GM19372 (cell line): ENCODE measurements at regions not wholly inside any gene's neighbourhood (a gene's known extent, or its start where the extent isn't known, plus 50 kb on each side); places are given as distances from the start of the nearest gene placed in this dataset.
"Not testable (repeated sequence)": the region's sequence is repeated elsewhere in the genome, so short reads cannot be mapped to it uniquely, and the experiment has no call there.

ENCODE experiments used
- ATAC-seq: cut with Tn5 transposase; IDR thresholded peaks from one replicate; pipeline ENCODE4 v1.9.1; 2021; ENCODE audit warnings: mild to moderate bottlenecking, low read depth, moderate library complexity; ENCODE audit not compliant: unreplicated experiment

GRCh38 chr14:85063747-85064146 lies 466.2 kb upstream of the FLRT2 start:
- ATAC-seq = no peak

- ATAC-seq = no peak
Observed at GRCh38 chr14:85071447-85071846, 458.5 kb upstream of the FLRT2 start.

GRCh38 chr14:85074955-85075354 lies 455.0 kb upstream of the FLRT2 start:
- ATAC-seq = no peak

- no peak for ATAC-seq
Observed at GRCh38 chr14:85075694-85076476, 454.1 kb upstream of the FLRT2 start.

GRCh38 chr14:85077716-85078115 lies 452.2 kb upstream of the FLRT2 start:
- ATAC-seq = not testable (repeated sequence)

- no peak for ATAC-seq
Observed at GRCh38 chr14:85079842-85080730, 449.9 kb upstream of the FLRT2 start.

- ATAC-seq = no peak
Observed at GRCh38 chr14:85084344-85084743, 445.6 kb upstream of the FLRT2 start.

GRCh38 chr14:85085981-85086380 lies 444.0 kb upstream of the FLRT2 start:
- ATAC-seq = no peak

GRCh38 chr14:85087201-85087600 lies 442.7 kb upstream of the FLRT2 start:
- ATAC-seq = no peak

GRCh38 chr14:85088192-85088591 lies 441.8 kb upstream of the FLRT2 start:
- ATAC-seq = no peak

- ATAC-seq = no peak
Observed at GRCh38 chr14:85090681-85091080, 439.3 kb upstream of the FLRT2 start.

GRCh38 chr14:85093631-85094330 lies 436.2 kb upstream of the FLRT2 start:
- ATAC-seq = no peak

- ATAC-seq = no peak
Observed at GRCh38 chr14:85102591-85102990, 427.4 kb upstream of the FLRT2 start.

- ATAC-seq = no peak
Observed at GRCh38 chr14:85106506-85106905, 423.4 kb upstream of the FLRT2 start.

- ATAC-seq = no peak
Observed at GRCh38 chr14:85112762-85113161, 417.2 kb upstream of the FLRT2 start.

- no peak for ATAC-seq
Observed at GRCh38 chr14:85115921-85116320, 414.0 kb upstream of the FLRT2 start.

GRCh38 chr14:85118274-85118673 lies 411.7 kb upstream of the FLRT2 start:
- no peak for ATAC-seq

GRCh38 chr14:85122690-85123089 lies 407.3 kb upstream of the FLRT2 start:
- ATAC-seq = no peak

- ATAC-seq = no peak
Observed at GRCh38 chr14:85123755-85124154, 406.2 kb upstream of the FLRT2 start.

GRCh38 chr14:85124631-85125290 lies 405.2 kb upstream of the FLRT2 start:
- no peak for ATAC-seq

- no peak for ATAC-seq
Observed at GRCh38 chr14:85125291-85125670, 404.7 kb upstream of the FLRT2 start.
